Activated naive CD4-positive, alpha-beta T cell treated with anti-CD3 and anti-CD28 coated beads, Interleukin-2, amount 50 U/mL, for 24 hours (primary cell): ENCODE measurements at regions not wholly inside any gene's neighbourhood (a gene's known extent, or its start where the extent isn't known, plus 50 kb on each side); places are given as distances from the start of the nearest gene placed in this dataset.

Experiments used
- H3K27ac Mint-ChIP-seq: one replicate; pipeline ENCODE4 v1.8.0; 2021; ENCODE audit warnings: mild to moderate bottlenecking, mixed read lengths
- H3K27me3 Mint-ChIP-seq: one replicate; pipeline ENCODE4 v1.8.0; 2021; ENCODE audit warnings: mixed read lengths
- H3K36me3 Mint-ChIP-seq: one replicate; pipeline ENCODE4 v1.8.0; 2021; ENCODE audit warnings: mixed read lengths
- H3K4me1 Mint-ChIP-seq: one replicate; pipeline ENCODE4 v1.8.0; 2021; ENCODE audit warnings: mixed read lengths
- H3K4me3 Mint-ChIP-seq: one replicate; pipeline ENCODE4 v1.8.0; 2021; ENCODE audit warnings: mild to moderate bottlenecking, mixed read lengths
- H3K9me3 Mint-ChIP-seq: one replicate; pipeline ENCODE4 v1.8.0; 2021; ENCODE audit warnings: mixed read lengths

GRCh38 chr2:226151157-226151556 is 648.5 kb downstream of the IRS1 start:
- no peaks in the 10 kb centered on the region for H3K36me3 Mint-ChIP-seq
- no peaks in the 10 kb centered on the region for H3K9me3 Mint-ChIP-seq
- H3K4me3 Mint-ChIP-seq: no peak overlapping the region
- H3K4me1 Mint-ChIP-seq: no peaks in the 10 kb centered on the region
- peaks cover 5% of the 10 kb centered on the region for H3K27me3 Mint-ChIP-seq
- H3K27ac Mint-ChIP-seq: no peak overlapping the region

GRCh38 chr2:226143091-226143490 is 656.5 kb downstream of the IRS1 start:
- Mint-ChIP-seq H3K27me3 (no peaks in the 10 kb centered on the region), H3K36me3 (no peaks in the 10 kb centered on the region), H3K4me1 (no peaks in the 10 kb centered on the region), H3K4me3 (no peak overlapping the region), H3K9me3 (no peaks in the 10 kb centered on the region), H3K27ac (no peak overlapping the region)

- Mint-ChIP-seq H3K4me1 (peaks cover under 1% of the 10 kb centered on the region), H3K36me3 (no peaks in the 10 kb centered on the region), H3K4me3 (no peak overlapping the region), H3K27me3 (no peaks in the 10 kb centered on the region), H3K27ac (no peak overlapping the region), H3K9me3 (no peaks in the 10 kb centered on the region)
Measured at GRCh38 chr2:226142463-226142862, 657.2 kb downstream of the IRS1 start.

GRCh38 chr2:226140594-226140993 is 659.0 kb downstream of the IRS1 start:
- Mint-ChIP-seq H3K4me3 (no peak overlapping the region), H3K36me3 (no peaks in the 10 kb centered on the region), H3K4me1 (peaks cover 4% of the 10 kb centered on the region)

GRCh38 chr2:226139759-226140158 is 659.9 kb downstream of the IRS1 start:
- H3K36me3 Mint-ChIP-seq: no peaks in the 10 kb centered on the region
- H3K27ac Mint-ChIP-seq: no peak overlapping the region
- H3K4me1 Mint-ChIP-seq: peaks cover 4% of the 10 kb centered on the region
- no peak overlapping the region for H3K4me3 Mint-ChIP-seq
- no peaks in the 10 kb centered on the region for H3K9me3 Mint-ChIP-seq
- H3K27me3 Mint-ChIP-seq: no peaks in the 10 kb centered on the region

More at GRCh38 chr2:226140594-226140993, 659.0 kb downstream of the IRS1 start:
- no peaks in the 10 kb centered on the region for H3K9me3 Mint-ChIP-seq
- no peaks in the 10 kb centered on the region for H3K27me3 Mint-ChIP-seq
- H3K27ac Mint-ChIP-seq: no peak overlapping the region

- no peak overlapping the region for H3K27ac Mint-ChIP-seq
Measured at GRCh38 chr2:226137201-226137811, 662.3 kb downstream of the IRS1 start.

GRCh38 chr2:226136739-226137138 is 662.9 kb downstream of the IRS1 start:
- Mint-ChIP-seq H3K27ac (no peak overlapping the region), H3K4me1 (peaks cover 4% of the 10 kb centered on the region), H3K9me3 (no peaks in the 10 kb centered on the region), H3K27me3 (peaks cover 10% of the 10 kb centered on the region), H3K36me3 (no peaks in the 10 kb centered on the region), H3K4me3 (no peak overlapping the region)

More at GRCh38 chr2:226137201-226137811, 662.3 kb downstream of the IRS1 start:
- Mint-ChIP-seq H3K36me3 (no peaks in the 10 kb centered on the region), H3K4me3 (no peak overlapping the region), H3K4me1 (peaks cover 4% of the 10 kb centered on the region), H3K9me3 (no peaks in the 10 kb centered on the region), H3K27me3 (peaks cover 7% of the 10 kb centered on the region)

GRCh38 chr2:226135861-226136548 is 663.6 kb downstream of the IRS1 start:
- no peaks in the 10 kb centered on the region for H3K36me3 Mint-ChIP-seq
- H3K27ac Mint-ChIP-seq: no peak overlapping the region
- peaks cover 4% of the 10 kb centered on the region for H3K4me1 Mint-ChIP-seq
- H3K4me3 Mint-ChIP-seq: no peak overlapping the region
- H3K27me3 Mint-ChIP-seq: peaks cover 10% of the 10 kb centered on the region
- H3K9me3 Mint-ChIP-seq: no peaks in the 10 kb centered on the region

- Mint-ChIP-seq H3K4me3 (no peak overlapping the region), H3K36me3 (no peaks in the 10 kb centered on the region), H3K4me1 (peaks cover 4% of the 10 kb centered on the region), H3K9me3 (no peaks in the 10 kb centered on the region), H3K27ac (no peak overlapping the region), H3K27me3 (peaks cover 11% of the 10 kb centered on the region)
Measured at GRCh38 chr2:226132323-226133215, 667.1 kb downstream of the IRS1 start.

GRCh38 chr2:226131299-226131784 is 668.3 kb downstream of the IRS1 start:
- Mint-ChIP-seq H3K4me3 (no peak overlapping the region), H3K27me3 (peaks cover 13% of the 10 kb centered on the region), H3K27ac (no peak overlapping the region), H3K9me3 (no peaks in the 10 kb centered on the region), H3K36me3 (no peaks in the 10 kb centered on the region), H3K4me1 (no peaks in the 10 kb centered on the region)

GRCh38 chr2:226130192-226130591 is 669.4 kb downstream of the IRS1 start:
- Mint-ChIP-seq H3K27me3 (peaks cover 13% of the 10 kb centered on the region), H3K4me3 (no peak overlapping the region), H3K4me1 (no peaks in the 10 kb centered on the region), H3K36me3 (no peaks in the 10 kb centered on the region), H3K27ac (no peak overlapping the region), H3K9me3 (no peaks in the 10 kb centered on the region)

GRCh38 chr2:226127682-226128081 is 671.9 kb downstream of the IRS1 start:
- H3K27ac Mint-ChIP-seq: no peak overlapping the region
- H3K9me3 Mint-ChIP-seq: no peaks in the 10 kb centered on the region
- H3K4me1 Mint-ChIP-seq: no peaks in the 10 kb centered on the region
- no peaks in the 10 kb centered on the region for H3K36me3 Mint-ChIP-seq
- no peak overlapping the region for H3K4me3 Mint-ChIP-seq
- peaks cover 11% of the 10 kb centered on the region for H3K27me3 Mint-ChIP-seq

GRCh38 chr2:226126104-226126503 is 673.5 kb downstream of the IRS1 start:
- H3K4me3 Mint-ChIP-seq: no peak overlapping the region
- peaks cover 5% of the 10 kb centered on the region for H3K27me3 Mint-ChIP-seq
- no peaks in the 10 kb centered on the region for H3K4me1 Mint-ChIP-seq
- H3K36me3 Mint-ChIP-seq: no peaks in the 10 kb centered on the region
- H3K9me3 Mint-ChIP-seq: no peaks in the 10 kb centered on the region
- H3K27ac Mint-ChIP-seq: no peak overlapping the region

- H3K4me3 Mint-ChIP-seq: no peak overlapping the region
- H3K9me3 Mint-ChIP-seq: no peaks in the 10 kb centered on the region
- no peaks in the 10 kb centered on the region for H3K36me3 Mint-ChIP-seq
- H3K4me1 Mint-ChIP-seq: no peaks in the 10 kb centered on the region
- H3K27me3 Mint-ChIP-seq: peaks cover 4% of the 10 kb centered on the region
- no peak overlapping the region for H3K27ac Mint-ChIP-seq
Measured at GRCh38 chr2:226125176-226125883, 674.3 kb downstream of the IRS1 start.

- Mint-ChIP-seq H3K36me3 (no peaks in the 10 kb centered on the region), H3K4me3 (no peak overlapping the region)
Measured at GRCh38 chr2:226124548-226125011, 675.0 kb downstream of the IRS1 start.

More at GRCh38 chr2:226124548-226125011, 675.0 kb downstream of the IRS1 start:
- H3K27ac Mint-ChIP-seq: no peak overlapping the region
- H3K9me3 Mint-ChIP-seq: no peaks in the 10 kb centered on the region
- no peaks in the 10 kb centered on the region for H3K4me1 Mint-ChIP-seq
- peaks cover 4% of the 10 kb centered on the region for H3K27me3 Mint-ChIP-seq
